Left renal cortex interstitium (tissue), 4 donors: ENCODE measurements at regions not wholly inside any gene's neighbourhood (a gene's known extent, or its start where the extent isn't known, plus 50 kb on each side); places are given as distances from the start of the nearest gene placed in this dataset.

Source experiments
- DNase-seq, 4 donors: peaks; one replicate each; pipeline ENCODE4 v3.0.0-alpha.2; 2013; ENCODE audit warnings: low read depth in 4 of 4, low spot score in 2 of 4, missing footprints in 1 of 4

GRCh38 chr4:81621490-81621889, 149.8 kb upstream of the RASGEF1B start:
- no peak for DNase-seq

GRCh38 chr4:81620442-81620841, 148.7 kb upstream of the RASGEF1B start:
- DNase-seq = no peak

GRCh38 chr4:81617545-81617944, 145.8 kb upstream of the RASGEF1B start:
- no peak for DNase-seq

- no peak for DNase-seq
Measured at GRCh38 chr4:81611221-81611620, 139.5 kb upstream of the RASGEF1B start.

GRCh38 chr4:81609844-81610243, 138.1 kb upstream of the RASGEF1B start:
- DNase-seq = no peak

GRCh38 chr4:81607950-81608349, 136.2 kb upstream of the RASGEF1B start:
- no peak for DNase-seq

- DNase-seq = peak in 2 of 4 donors; percentile 58 to 65
Measured at GRCh38 chr4:81606801-81607501, 135.2 kb upstream of the RASGEF1B start.

- no peak for DNase-seq
Measured at GRCh38 chr4:81606166-81606565, 134.5 kb upstream of the RASGEF1B start.

- no peak for DNase-seq
Measured at GRCh38 chr4:81605271-81605670, 133.6 kb upstream of the RASGEF1B start.

GRCh38 chr4:81604683-81605218, 133.0 kb upstream of the RASGEF1B start:
- DNase-seq = no peak

- DNase-seq = no peak
Measured at GRCh38 chr4:81602854-81603253, 131.1 kb upstream of the RASGEF1B start.

GRCh38 chr4:81601358-81601694, 129.6 kb upstream of the RASGEF1B start:
- no peak for DNase-seq

- peak in 1 of 4 donors; percentile 59 for DNase-seq
Measured at GRCh38 chr4:81600520-81601357, 129.0 kb upstream of the RASGEF1B start.

- no peak for DNase-seq
Measured at GRCh38 chr4:81599742-81600380, 128.2 kb upstream of the RASGEF1B start.

- DNase-seq = no peak
Measured at GRCh38 chr4:81595798-81596610, 124.3 kb upstream of the RASGEF1B start.

- no peak for DNase-seq
Measured at GRCh38 chr4:81595287-81595686, 123.6 kb upstream of the RASGEF1B start.

- DNase-seq = peak in 1 of 4 donors; percentile 55
Measured at GRCh38 chr4:81594490-81595159, 122.9 kb upstream of the RASGEF1B start.

GRCh38 chr4:81592701-81593100, 121.0 kb upstream of the RASGEF1B start:
- no peak for DNase-seq

GRCh38 chr4:81590596-81590995, 118.9 kb upstream of the RASGEF1B start:
- no peak for DNase-seq

GRCh38 chr4:81589262-81589661, 117.6 kb upstream of the RASGEF1B start:
- DNase-seq = no peak
